ENCODE measurements at regions not wholly inside any gene's neighbourhood (a gene's known extent, or its start where the extent isn't known, plus 50 kb on each side); places are given as distances from the start of the nearest gene placed in this dataset.

GRCh38 chr2:146873646-146874259, 971.1 kb upstream of the ACVR2A start:
- no peak for TF ChIP-seq CTCF (IDR thresholded peaks at IDR 0.05; ENCODE audit: insufficient read depth, low read length, severe bottlenecking)
- no peak overlapping the region for H3K4me3 ChIP-seq (ENCODE audit: low read depth, low read length)
- no peaks in the 10 kb centered on the region for H3K27me3 ChIP-seq (ENCODE audit: control insufficient read depth, insufficient read depth, low read length)
- H3K36me3 ChIP-seq (ENCODE audit: control insufficient read depth, insufficient read depth, low read length): no peaks in the 10 kb centered on the region
- FAIRE-seq: peak; percentile 43
- DNase-seq (ENCODE audit: low read depth): peak; percentile 40

- FAIRE-seq: no peak
These were observed 971.8 kb upstream of the ACVR2A start for GRCh38 chr2:146873056-146873455.

DNA sequence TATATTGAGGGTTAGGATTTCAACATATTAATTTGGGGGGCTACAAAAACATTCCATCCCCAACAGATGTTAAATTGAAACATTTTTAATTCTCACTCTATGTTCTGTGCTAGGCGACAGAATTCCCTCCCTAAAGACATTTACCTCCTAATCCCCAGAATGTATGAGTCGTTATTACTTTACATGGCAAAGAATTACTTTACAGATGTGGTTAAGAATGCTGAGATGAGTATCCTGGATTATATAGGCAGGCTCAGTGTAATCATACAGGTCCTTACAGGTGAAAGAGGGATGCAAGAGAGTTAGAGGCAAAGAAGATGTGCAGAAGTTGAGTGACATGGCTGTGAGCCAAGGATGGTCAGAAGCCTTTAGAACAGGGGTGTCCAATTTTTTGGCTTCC, 974.1 kb upstream of the ACVR2A start:
- peak; percentile 66 for DNase-seq (ENCODE audit: low read depth)
- Histone ChIP-seq H3K4me3 (ENCODE audit: low read depth, low read length) (no peak overlapping the region), H3K27me3 (ENCODE audit: control insufficient read depth, insufficient read depth, low read length) (no peaks in the 10 kb centered on the region), H3K36me3 (ENCODE audit: control insufficient read depth, insufficient read depth, low read length) (no peaks in the 10 kb centered on the region)
- FAIRE-seq: no peak
- no peak for TF ChIP-seq CTCF (IDR thresholded peaks at IDR 0.05; ENCODE audit: insufficient read depth, low read length, severe bottlenecking)

More at GRCh38 chr2:146873056-146873455, 971.8 kb upstream of the ACVR2A start:
- H3K4me3 ChIP-seq (ENCODE audit: low read depth, low read length): no peak overlapping the region
- no peaks in the 10 kb centered on the region for H3K36me3 ChIP-seq (ENCODE audit: control insufficient read depth, insufficient read depth, low read length)
- no peak for TF ChIP-seq CTCF (IDR thresholded peaks at IDR 0.05; ENCODE audit: insufficient read depth, low read length, severe bottlenecking)
- no peaks in the 10 kb centered on the region for H3K27me3 ChIP-seq (ENCODE audit: control insufficient read depth, insufficient read depth, low read length)
- no peak for DNase-seq (ENCODE audit: low read depth)

- no peak for TF ChIP-seq CTCF (IDR thresholded peaks at IDR 0.05; ENCODE audit: insufficient read depth, low read length, severe bottlenecking)
- H3K4me3 ChIP-seq (ENCODE audit: low read depth, low read length): no peak overlapping the region
- FAIRE-seq: no peak
- no peaks in the 10 kb centered on the region for H3K36me3 ChIP-seq (ENCODE audit: control insufficient read depth, insufficient read depth, low read length)
- H3K27me3 ChIP-seq (ENCODE audit: control insufficient read depth, insufficient read depth, low read length): no peaks in the 10 kb centered on the region
- no peak for DNase-seq (ENCODE audit: low read depth)
These were observed 975.5 kb upstream of the ACVR2A start for GRCh38 chr2:146869328-146869727.

DNA sequence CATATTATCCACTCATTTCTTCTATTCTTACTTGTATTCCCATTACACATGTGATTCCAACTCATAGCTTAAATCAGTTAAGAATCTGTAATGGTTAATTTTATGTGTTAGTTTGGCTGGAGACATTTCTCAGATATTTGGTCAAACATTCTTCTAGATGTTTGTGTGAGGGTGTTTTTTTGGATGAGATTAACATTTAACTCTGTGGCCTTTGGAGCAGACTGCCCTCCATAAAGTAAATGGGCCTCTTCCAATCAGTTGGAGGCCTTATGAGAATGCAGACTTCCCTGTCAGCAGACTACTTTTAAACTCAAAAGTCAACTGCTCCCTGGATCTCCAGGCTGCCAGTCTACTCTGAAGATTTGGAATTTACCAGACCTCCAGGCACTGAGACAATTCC, 976.8 kb upstream of the ACVR2A start:
- no peak for TF ChIP-seq CTCF (IDR thresholded peaks at IDR 0.05; ENCODE audit: insufficient read depth, low read length, severe bottlenecking)
- no peaks in the 10 kb centered on the region for H3K27me3 ChIP-seq (ENCODE audit: control insufficient read depth, insufficient read depth, low read length)
- FAIRE-seq (no peak), DNase-seq (ENCODE audit: low read depth) (no peak)
- no peak overlapping the region for H3K4me3 ChIP-seq (ENCODE audit: low read depth, low read length)
- H3K36me3 ChIP-seq (ENCODE audit: control insufficient read depth, insufficient read depth, low read length): no peaks in the 10 kb centered on the region

- Histone ChIP-seq H3K27me3 (ENCODE audit: control insufficient read depth, insufficient read depth, low read length) (no peaks in the 10 kb centered on the region), H3K4me3 (ENCODE audit: low read depth, low read length) (no peak overlapping the region), H3K36me3 (ENCODE audit: control insufficient read depth, insufficient read depth, low read length) (no peaks in the 10 kb centered on the region)
- no peak for DNase-seq (ENCODE audit: low read depth)
- TF ChIP-seq CTCF (IDR thresholded peaks at IDR 0.05; ENCODE audit: insufficient read depth, low read length, severe bottlenecking): no peak
- no peak for FAIRE-seq
These were observed 977.3 kb upstream of the ACVR2A start for GRCh38 chr2:146867477-146867986.

Measured in bronchial epithelial cell (primary cell).